HG02571 (cell line): ENCODE measurements at regions not wholly inside any gene's neighbourhood (a gene's known extent, or its start where the extent isn't known, plus 50 kb on each side); places are given as distances from the start of the nearest gene placed in this dataset.

Experiments used
- ATAC-seq: cut with Tn5 transposase; IDR thresholded peaks from one replicate; pipeline ENCODE4 v1.9.1; 2021; ENCODE audit warnings: mild to moderate bottlenecking, moderate library complexity; ENCODE audit not compliant: unreplicated experiment

DNA sequence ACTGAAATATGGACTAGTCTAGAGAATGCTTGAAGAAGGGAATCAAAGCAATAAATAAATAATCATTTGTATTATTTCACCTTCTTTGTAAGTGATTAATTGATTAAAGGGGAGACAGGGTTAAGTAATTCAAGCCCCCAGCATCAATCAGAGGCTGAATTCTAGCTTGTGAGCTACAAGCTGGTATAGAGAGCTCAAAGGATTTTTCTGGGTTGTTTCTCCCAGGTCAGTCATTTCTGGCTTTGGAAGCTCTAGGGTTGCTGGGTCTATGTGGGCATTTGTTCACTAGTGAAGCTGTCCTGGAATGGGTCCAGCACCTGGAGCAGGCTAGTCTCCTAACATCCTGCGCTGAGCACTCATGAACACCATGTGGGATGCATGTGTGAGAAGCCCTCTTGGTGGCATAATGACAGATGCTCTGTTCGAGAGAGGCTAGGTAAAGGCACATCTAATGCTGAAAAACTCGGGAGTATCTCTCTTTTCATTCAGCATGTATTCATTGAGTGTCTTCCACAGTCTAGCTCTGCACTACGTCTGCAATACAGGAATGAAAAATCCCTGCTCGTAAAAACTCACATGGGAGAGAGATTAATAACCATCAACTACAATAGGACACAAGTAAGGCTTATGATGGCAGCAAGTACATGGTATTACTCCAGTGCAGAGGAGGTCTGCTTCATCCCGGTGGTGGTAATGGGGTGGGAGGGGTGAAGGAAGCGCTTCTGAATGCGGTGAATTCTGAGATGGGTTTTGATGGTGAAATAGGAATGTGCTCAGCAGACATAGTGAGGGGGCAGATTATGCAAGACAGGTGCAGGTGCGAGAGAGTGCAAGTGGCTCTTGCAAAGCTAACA lies 68.0 kb upstream of the NRP1 start:
- ATAC-seq, result no peak

DNA sequence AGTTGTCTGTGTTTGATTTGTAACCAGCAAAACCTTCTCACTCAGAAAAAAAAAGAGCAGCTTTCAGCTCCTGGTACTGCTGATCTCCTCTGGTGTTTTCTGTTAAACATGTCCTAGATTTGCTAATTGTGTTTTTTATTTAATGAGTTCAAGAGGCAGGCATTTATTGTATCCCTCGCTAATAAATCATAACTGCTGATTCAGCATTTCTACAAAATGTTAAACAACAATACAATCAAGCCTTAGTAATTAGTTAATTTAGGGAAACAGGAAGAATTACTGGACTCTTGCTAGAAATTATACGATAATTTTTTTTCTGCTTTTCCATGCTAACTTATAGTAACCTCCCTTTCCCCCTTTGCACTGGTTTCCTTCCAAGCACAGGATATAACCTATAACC lies 66.8 kb upstream of the NRP1 start:
- ATAC-seq, result no peak

- no peak for ATAC-seq
Observed at GRCh38 chr10:33398796-33399195, 64.3 kb upstream of the NRP1 start.

DNA sequence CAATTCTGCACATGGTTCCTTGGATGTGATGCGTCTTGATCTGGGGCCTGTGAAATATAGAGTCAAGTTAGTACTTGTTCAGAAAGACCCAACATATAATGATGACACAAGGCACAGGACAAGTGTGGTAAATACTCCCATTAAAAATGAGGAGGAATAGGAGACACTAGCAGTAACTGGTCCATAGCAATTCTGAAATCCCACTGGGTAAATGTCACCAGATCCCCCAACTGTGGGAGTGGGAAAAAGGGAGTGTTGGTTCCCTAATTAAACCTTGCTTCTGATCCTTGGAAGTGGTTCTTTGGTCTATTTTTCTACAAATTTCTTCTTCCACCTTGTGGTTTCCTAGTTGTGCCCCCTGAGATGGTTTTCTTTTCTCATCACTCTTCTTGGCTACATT lies 62.5 kb upstream of the NRP1 start:
- no peak for ATAC-seq

DNA sequence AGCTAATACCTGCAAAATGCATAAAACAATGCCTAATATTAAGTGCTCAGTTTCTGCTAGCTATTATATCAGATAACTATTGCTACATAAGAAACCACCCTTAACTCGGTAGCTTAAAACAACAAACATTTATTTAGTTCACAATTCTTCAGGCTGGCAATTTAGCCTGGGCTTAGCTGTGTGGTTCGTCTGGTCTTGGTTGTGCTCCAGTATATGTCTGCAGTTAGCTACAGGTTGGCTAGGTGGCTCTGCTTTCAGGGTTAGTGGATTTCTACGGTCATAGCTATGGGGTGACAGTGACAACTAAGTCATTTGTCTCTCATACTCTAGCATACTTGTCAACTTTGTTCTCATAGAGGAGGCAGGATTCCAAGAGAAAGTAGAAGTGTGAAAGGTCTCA lies 61.8 kb upstream of the NRP1 start:
- ATAC-seq, result no peak

DNA sequence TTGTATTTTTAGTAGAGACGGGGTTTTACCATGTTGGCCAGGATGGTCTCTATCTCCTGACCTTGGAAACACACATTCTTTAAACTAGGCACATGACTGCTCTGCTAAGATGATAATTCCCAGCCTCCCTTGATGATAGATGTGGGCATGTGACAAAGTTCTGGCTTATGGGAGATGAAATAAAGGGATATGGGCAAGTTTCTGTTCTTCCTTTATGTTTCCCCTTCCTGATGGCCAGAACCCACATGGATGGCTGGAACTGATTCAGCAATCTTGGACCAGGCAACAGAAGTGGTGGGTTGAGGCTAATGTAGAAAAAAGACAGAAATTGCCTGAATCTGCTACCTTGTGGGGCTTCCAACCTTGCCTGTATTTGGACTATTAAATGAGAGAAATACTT lies 60.7 kb upstream of the NRP1 start:
- no peak for ATAC-seq

DNA sequence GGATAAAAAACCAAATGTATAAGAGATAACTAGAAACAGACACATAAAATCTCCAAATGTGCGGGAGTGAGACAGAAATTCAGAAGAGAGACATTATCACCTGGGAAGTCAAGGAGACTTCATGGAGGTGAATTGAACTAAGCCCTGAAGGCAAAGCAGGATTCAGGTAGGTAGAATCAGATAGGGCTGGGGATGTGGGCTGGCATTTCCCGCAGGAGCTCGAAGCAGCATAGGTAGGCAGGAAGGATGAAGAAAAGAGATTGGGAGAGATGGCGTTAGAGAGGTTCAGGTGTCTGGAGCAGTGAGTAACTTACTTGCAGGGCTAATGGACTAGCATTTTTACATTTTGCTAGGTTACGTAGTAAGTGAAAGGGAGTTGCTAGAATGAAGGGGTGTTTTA lies 58.2 kb upstream of the NRP1 start:
- no peak for ATAC-seq

GRCh38 chr10:33391611-33392465 lies 57.4 kb upstream of the NRP1 start:
- ATAC-seq, result no peak

GRCh38 chr10:33390046-33390445 lies 55.6 kb upstream of the NRP1 start:
- ATAC-seq, result no peak

DNA sequence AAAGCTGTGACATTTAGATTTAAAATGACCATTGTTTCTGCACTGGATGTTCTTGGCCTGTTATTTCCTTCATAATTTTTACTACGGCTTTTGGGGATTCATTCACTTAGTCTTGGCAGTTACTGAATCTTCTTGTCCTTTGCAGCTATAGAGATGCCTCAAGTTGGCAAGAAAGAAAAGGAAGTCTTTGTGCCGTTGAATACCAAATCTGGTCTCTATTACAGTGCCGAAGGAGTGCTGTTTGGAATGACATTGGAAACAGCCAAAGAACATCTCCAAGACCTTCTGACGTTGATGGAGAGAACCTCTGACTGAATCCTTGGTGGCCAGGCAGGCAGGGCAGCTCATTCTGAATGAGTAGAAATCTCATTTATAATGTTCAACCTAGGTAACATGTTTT lies 54.3 kb upstream of the NRP1 start:
- no peak for ATAC-seq

- ATAC-seq, result no peak
Observed at GRCh38 chr10:33388382-33388781, 53.9 kb upstream of the NRP1 start.

DNA sequence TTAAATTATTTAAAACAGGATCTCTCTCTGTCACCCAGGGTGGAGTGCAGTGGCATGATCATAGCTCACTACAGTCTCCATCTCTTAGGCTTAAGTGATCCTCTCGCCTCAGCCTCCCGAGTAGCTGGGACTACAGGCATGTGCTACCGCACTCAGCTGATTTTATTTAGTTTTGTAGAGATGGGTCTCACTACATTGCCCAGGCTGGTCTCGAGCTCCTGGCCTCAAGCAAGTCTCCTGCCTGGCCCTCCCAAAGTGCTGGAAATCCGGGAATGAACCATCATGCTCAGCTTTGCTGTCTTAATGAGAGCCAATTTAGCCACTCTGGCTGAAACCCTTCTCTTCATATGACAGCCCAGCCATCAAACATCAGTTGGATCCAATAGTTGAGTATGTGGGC lies 53.3 kb upstream of the NRP1 start:
- no peak for ATAC-seq

GRCh38 chr10:33386926-33387325 lies 52.5 kb upstream of the NRP1 start:
- ATAC-seq, result no peak

GRCh38 chr10:33385686-33386085 lies 51.2 kb upstream of the NRP1 start:
- ATAC-seq, result no peak

GRCh38 chr10:33385015-33385414 lies 50.5 kb upstream of the NRP1 start:
- ATAC-seq, result no peak
